ENCODE measurements at regions not wholly inside any gene's neighbourhood (a gene's known extent, or its start where the extent isn't known, plus 50 kb on each side); places are given as distances from the start of the nearest gene placed in this dataset.

GRCh38 chr2:78585871-78586270 is 439.6 kb upstream of the REG3G start:
- DNase-seq (ENCODE audit: low read depth, low spot score): no peak
- H3K27ac Mint-ChIP-seq (ENCODE audit: unreplicated experiment): no peak overlapping the region
- no peaks in the 10 kb centered on the region for H3K9me3 Mint-ChIP-seq
- peaks cover 11% of the 10 kb centered on the region for H3K4me1 Mint-ChIP-seq
- no peak overlapping the region for H3K4me3 Mint-ChIP-seq
- no peaks in the 10 kb centered on the region for H3K27me3 Mint-ChIP-seq (ENCODE audit: low read depth)
- H3K36me3 Mint-ChIP-seq (ENCODE audit: low read depth): no peaks in the 10 kb centered on the region
- TF ChIP-seq CTCF (conservative IDR thresholded peaks at IDR 0.05): no peak

GRCh38 chr2:78586316-78586715 is 439.2 kb upstream of the REG3G start:
- Mint-ChIP-seq H3K36me3 (ENCODE audit: low read depth) (no peaks in the 10 kb centered on the region), H3K4me3 (no peak overlapping the region), H3K4me1 (peaks cover 10% of the 10 kb centered on the region), H3K27ac (ENCODE audit: unreplicated experiment) (no peak overlapping the region), H3K9me3 (no peaks in the 10 kb centered on the region), H3K27me3 (ENCODE audit: low read depth) (no peaks in the 10 kb centered on the region)
- TF ChIP-seq CTCF (conservative IDR thresholded peaks at IDR 0.05): no peak
- no peak for DNase-seq (ENCODE audit: low read depth, low spot score)

- Mint-ChIP-seq H3K27ac (ENCODE audit: unreplicated experiment) (no peak overlapping the region), H3K4me1 (peaks cover 12% of the 10 kb centered on the region), H3K9me3 (no peaks in the 10 kb centered on the region), H3K36me3 (ENCODE audit: low read depth) (no peaks in the 10 kb centered on the region), H3K27me3 (ENCODE audit: low read depth) (no peaks in the 10 kb centered on the region), H3K4me3 (no peak overlapping the region)
- no peak for TF ChIP-seq CTCF (conservative IDR thresholded peaks at IDR 0.05)
- DNase-seq (ENCODE audit: low read depth, low spot score): no peak
Observed at GRCh38 chr2:78589871-78590270, 435.6 kb upstream of the REG3G start.

GRCh38 chr2:78592491-78592890 is 433.0 kb upstream of the REG3G start:
- H3K27me3 Mint-ChIP-seq (ENCODE audit: low read depth): no peaks in the 10 kb centered on the region
- peaks cover 6% of the 10 kb centered on the region for H3K4me1 Mint-ChIP-seq
- H3K36me3 Mint-ChIP-seq (ENCODE audit: low read depth): no peaks in the 10 kb centered on the region
- DNase-seq (ENCODE audit: low read depth, low spot score): no peak
- H3K27ac Mint-ChIP-seq (ENCODE audit: unreplicated experiment): no peak overlapping the region
- no peak overlapping the region for H3K4me3 Mint-ChIP-seq
- no peak for TF ChIP-seq CTCF (conservative IDR thresholded peaks at IDR 0.05)
- peaks cover 3% of the 10 kb centered on the region for H3K9me3 Mint-ChIP-seq

- H3K4me3 Mint-ChIP-seq: no peak overlapping the region
- no peaks in the 10 kb centered on the region for H3K27me3 Mint-ChIP-seq (ENCODE audit: low read depth)
- DNase-seq (ENCODE audit: low read depth, low spot score): no peak
- TF ChIP-seq CTCF (conservative IDR thresholded peaks at IDR 0.05): no peak
- H3K4me1 Mint-ChIP-seq: no peaks in the 10 kb centered on the region
- H3K27ac Mint-ChIP-seq (ENCODE audit: unreplicated experiment): no peak overlapping the region
- no peaks in the 10 kb centered on the region for H3K36me3 Mint-ChIP-seq (ENCODE audit: low read depth)
- H3K9me3 Mint-ChIP-seq: peaks cover 8% of the 10 kb centered on the region
Observed at GRCh38 chr2:78601113-78601512, 424.4 kb upstream of the REG3G start.

GRCh38 chr2:78602862-78603261 is 422.6 kb upstream of the REG3G start:
- H3K4me1 Mint-ChIP-seq: peaks cover 6% of the 10 kb centered on the region
- no peaks in the 10 kb centered on the region for H3K36me3 Mint-ChIP-seq (ENCODE audit: low read depth)
- TF ChIP-seq CTCF (conservative IDR thresholded peaks at IDR 0.05): no peak
- DNase-seq (ENCODE audit: low read depth, low spot score): no peak
- H3K27me3 Mint-ChIP-seq (ENCODE audit: low read depth): no peaks in the 10 kb centered on the region
- H3K4me3 Mint-ChIP-seq: no peak overlapping the region
- no peak overlapping the region for H3K27ac Mint-ChIP-seq (ENCODE audit: unreplicated experiment)
- H3K9me3 Mint-ChIP-seq: peaks cover 3% of the 10 kb centered on the region

Data from neural crest cell (in vitro differentiated cells).